ENCODE measurements at regions not wholly inside any gene's neighbourhood (a gene's known extent, or its start where the extent isn't known, plus 50 kb on each side); places are given as distances from the start of the nearest gene placed in this dataset.

DNA sequence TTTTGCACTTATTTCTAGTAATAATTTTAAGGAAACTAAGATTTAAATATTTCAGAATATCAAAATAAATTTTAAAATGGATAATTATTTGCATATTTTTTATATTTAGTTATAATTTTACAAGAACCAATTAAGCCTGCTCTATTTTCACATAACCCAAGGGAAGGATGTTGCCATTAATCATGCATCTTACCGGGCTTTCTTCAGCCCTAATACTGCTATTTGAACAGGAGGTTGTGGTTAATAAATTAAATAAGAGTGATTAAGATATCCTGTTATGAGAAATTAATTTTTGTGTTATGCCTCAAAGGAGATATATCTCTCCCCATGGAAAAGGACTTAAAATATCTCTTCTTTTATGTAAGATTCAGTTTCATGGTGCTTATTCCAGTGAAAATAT lies 1415.8 kb upstream of the B3GALT2 start:
- H3K4me3 ChIP-seq (ENCODE audit: low read depth, low read length), result no peak overlapping the region
- TF ChIP-seq, protein P1, sequence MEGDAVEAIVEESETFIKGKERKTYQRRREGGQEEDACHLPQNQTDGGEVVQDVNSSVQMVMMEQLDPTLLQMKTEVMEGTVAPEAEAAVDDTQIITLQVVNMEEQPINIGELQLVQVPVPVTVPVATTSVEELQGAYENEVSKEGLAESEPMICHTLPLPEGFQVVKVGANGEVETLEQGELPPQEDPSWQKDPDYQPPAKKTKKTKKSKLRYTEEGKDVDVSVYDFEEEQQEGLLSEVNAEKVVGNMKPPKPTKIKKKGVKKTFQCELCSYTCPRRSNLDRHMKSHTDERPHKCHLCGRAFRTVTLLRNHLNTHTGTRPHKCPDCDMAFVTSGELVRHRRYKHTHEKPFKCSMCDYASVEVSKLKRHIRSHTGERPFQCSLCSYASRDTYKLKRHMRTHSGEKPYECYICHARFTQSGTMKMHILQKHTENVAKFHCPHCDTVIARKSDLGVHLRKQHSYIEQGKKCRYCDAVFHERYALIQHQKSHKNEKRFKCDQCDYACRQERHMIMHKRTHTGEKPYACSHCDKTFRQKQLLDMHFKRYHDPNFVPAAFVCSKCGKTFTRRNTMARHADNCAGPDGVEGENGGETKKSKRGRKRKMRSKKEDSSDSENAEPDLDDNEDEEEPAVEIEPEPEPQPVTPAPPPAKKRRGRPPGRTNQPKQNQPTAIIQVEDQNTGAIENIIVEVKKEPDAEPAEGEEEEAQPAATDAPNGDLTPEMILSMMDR (IDR thresholded peaks at IDR 0.05; ENCODE audit: insufficient read depth, low read depth, low read length), result no peak

DNA sequence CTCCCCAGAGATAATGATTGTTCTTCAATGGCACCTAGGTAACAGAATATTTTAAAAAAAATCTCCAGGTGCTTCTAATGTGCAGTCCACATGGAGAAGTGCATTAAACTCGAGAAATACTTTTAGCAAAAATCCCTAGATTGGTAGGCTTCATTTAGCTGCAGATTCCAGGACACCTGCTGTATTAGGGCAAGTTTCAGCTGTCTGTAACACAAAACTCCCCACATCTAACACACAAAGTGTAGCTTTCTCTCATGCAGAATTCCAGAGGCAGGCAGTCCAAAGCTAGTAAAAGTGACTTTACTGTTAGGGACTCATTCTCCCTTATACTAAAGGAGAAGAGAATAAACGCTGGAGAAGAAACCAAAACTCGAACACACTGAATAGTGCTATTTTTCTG lies 1414.3 kb upstream of the B3GALT2 start:
- no peak for DNase-seq (ENCODE audit: low read depth)
- H3K4me3 ChIP-seq (ENCODE audit: low read depth, low read length), result no peak overlapping the region
- TF ChIP-seq, protein P1 (IDR thresholded peaks at IDR 0.05; ENCODE audit: insufficient read depth, low read depth, low read length), result no peak

More for the DNA sequence above, 1415.8 kb upstream of the B3GALT2 start:
- no peak for DNase-seq (ENCODE audit: low read depth)

- no peak overlapping the region for H3K4me3 ChIP-seq (ENCODE audit: low read depth, low read length)
- TF ChIP-seq, protein P1 (IDR thresholded peaks at IDR 0.05; ENCODE audit: insufficient read depth, low read depth, low read length), result no peak
- no peak for DNase-seq (ENCODE audit: low read depth)
Measured at GRCh38 chr1:194598098-194598497, 1411.7 kb upstream of the B3GALT2 start.

GRCh38 chr1:194586302-194586701 lies 1399.9 kb upstream of the B3GALT2 start:
- DNase-seq (ENCODE audit: low read depth), result no peak
- H3K4me3 ChIP-seq (ENCODE audit: low read depth, low read length), result no peak overlapping the region
- TF ChIP-seq, protein P1 (IDR thresholded peaks at IDR 0.05; ENCODE audit: insufficient read depth, low read depth, low read length), result no peak

- H3K4me3 ChIP-seq (ENCODE audit: low read depth, low read length), result no peak overlapping the region
- DNase-seq (ENCODE audit: low read depth), result no peak
- TF ChIP-seq, protein P1 (IDR thresholded peaks at IDR 0.05; ENCODE audit: insufficient read depth, low read depth, low read length), result no peak
Measured at GRCh38 chr1:194584052-194584451, 1397.6 kb upstream of the B3GALT2 start.

DNA sequence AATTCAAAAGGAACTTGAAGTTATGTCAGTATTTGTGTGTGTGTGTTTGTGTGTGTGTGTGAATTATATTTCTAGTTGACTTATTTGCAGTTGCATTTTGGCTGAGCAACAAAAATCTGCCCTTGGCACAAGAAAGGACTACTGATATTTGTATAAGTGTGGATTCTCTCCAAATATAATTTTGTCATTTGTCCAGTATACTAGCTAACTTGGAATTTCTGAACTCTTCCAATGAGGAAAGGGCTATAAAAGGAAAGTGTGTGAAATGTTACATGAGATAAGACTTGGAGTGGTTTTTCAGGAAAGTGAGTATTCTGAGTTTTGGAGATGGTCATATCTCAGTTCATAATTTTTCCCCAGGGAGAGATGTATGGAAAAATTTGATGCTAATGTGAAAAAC lies 1384.1 kb upstream of the B3GALT2 start:
- no peak overlapping the region for H3K4me3 ChIP-seq (ENCODE audit: low read depth, low read length)
- DNase-seq (ENCODE audit: low read depth), result no peak
- TF ChIP-seq, protein P1 (IDR thresholded peaks at IDR 0.05; ENCODE audit: insufficient read depth, low read depth, low read length), result no peak

GRCh38 chr1:194568610-194569009 lies 1382.2 kb upstream of the B3GALT2 start:
- no peak for DNase-seq (ENCODE audit: low read depth)
- TF ChIP-seq, protein P1 (IDR thresholded peaks at IDR 0.05; ENCODE audit: insufficient read depth, low read depth, low read length), result no peak

More at GRCh38 chr1:194568610-194569009, 1382.2 kb upstream of the B3GALT2 start:
- H3K4me3 ChIP-seq (ENCODE audit: low read depth, low read length), result no peak overlapping the region

Measured in fibroblast of villous mesenchyme (primary cell).